Calu3 (cell line): ENCODE measurements at regions not wholly inside any gene's neighbourhood (a gene's known extent, or its start where the extent isn't known, plus 50 kb on each side); places are given as distances from the start of the nearest gene placed in this dataset.

ENCODE experiments used
- BruUV-seq: library from RNA; stranded (reverse); fragments of 400-500 nt; replicated peaks from 2 replicates; lab custom pipeline; 2021; lab: Mats Ljungman, UMichigan
- CTCF ChIA-PET: fragments of 300-600 bp; sonication (Branson Sonifier 250); formaldehyde crosslinking; loops from one replicate; lab custom pipeline; 2022; ENCODE audit warnings: antibody characterized with exemption; lab: Charles Lee
- DNase-seq: peaks from one replicate; pipeline ENCODE4 v3.0.0; 2022
- H3K27ac Mint-ChIP-seq: one replicate; pipeline ENCODE4 v1.8.0; 2022; ENCODE audit warnings: mixed read lengths; ENCODE audit not compliant: unreplicated experiment
- H3K27me3 Mint-ChIP-seq: one replicate; pipeline ENCODE4 v1.8.0; 2022; ENCODE audit warnings: mixed read lengths; ENCODE audit not compliant: unreplicated experiment
- H3K36me3 Mint-ChIP-seq: one replicate; pipeline ENCODE4 v1.8.0; 2022; ENCODE audit warnings: mild to moderate bottlenecking, moderate library complexity, mixed read lengths; ENCODE audit not compliant: insufficient read depth, unreplicated experiment
- H3K4me1 Mint-ChIP-seq: one replicate; pipeline ENCODE4 v1.8.0; 2022; ENCODE audit warnings: mild to moderate bottlenecking, low read depth, mixed read lengths; ENCODE audit not compliant: unreplicated experiment
- H3K4me3 Mint-ChIP-seq: one replicate; pipeline ENCODE4 v1.8.0; 2022; ENCODE audit warnings: mild to moderate bottlenecking, low read depth, moderate library complexity, mixed read lengths; ENCODE audit not compliant: unreplicated experiment
- H3K9me3 Mint-ChIP-seq: one replicate; pipeline ENCODE4 v1.8.0; 2022; ENCODE audit warnings: low read depth, mixed read lengths; ENCODE audit not compliant: unreplicated experiment
- CTCF ChIP-seq: fragments of 200-600 bp; IDR thresholded peaks from one replicate; pipeline ENCODE4 v1.8.0; 2022; ENCODE audit warnings: antibody characterized with exemption; ENCODE audit not compliant: unreplicated experiment
- intact Hi-C: fragments of 100-400 bp; cut with micrococcal nuclease; formaldehyde crosslinking; loops from one replicate; pipeline ENCODE4 v1.10.0; 2022; ENCODE audit not compliant: unreplicated experiment

GRCh38 chr11:98720951-98721350 lies 299.8 kb upstream of the CNTN5 start:
- no peaks in the 10 kb centered on the region for H3K27me3 Mint-ChIP-seq
- H3K4me3 Mint-ChIP-seq, result no peak overlapping the region
- no peak for TF ChIP-seq CTCF
- no peak for DNase-seq
- H3K27ac Mint-ChIP-seq, result no peak overlapping the region
- H3K9me3 Mint-ChIP-seq, result peaks cover 3% of the 10 kb centered on the region
- no peaks in the 10 kb centered on the region for H3K4me1 Mint-ChIP-seq
- intact Hi-C loops, result no loop called here
- H3K36me3 Mint-ChIP-seq, result no peaks in the 10 kb centered on the region
- CTCF ChIA-PET, result no interaction called here
- no TSS peak for BruUV-seq

GRCh38 chr11:98725471-98725870 lies 295.3 kb upstream of the CNTN5 start:
- Mint-ChIP-seq H3K36me3 (no peaks in the 10 kb centered on the region), H3K9me3 (peaks cover 3% of the 10 kb centered on the region), H3K4me3 (no peak overlapping the region), H3K27me3 (no peaks in the 10 kb centered on the region), H3K27ac (no peak overlapping the region), H3K4me1 (no peaks in the 10 kb centered on the region)
- CTCF ChIA-PET, result no interaction called here
- BruUV-seq, result no TSS peak
- intact Hi-C loops, result no loop called here
- no peak for DNase-seq
- no peak for TF ChIP-seq CTCF

- Mint-ChIP-seq H3K36me3 (no peaks in the 10 kb centered on the region), H3K27me3 (no peaks in the 10 kb centered on the region), H3K9me3 (peaks cover 6% of the 10 kb centered on the region), H3K27ac (no peak overlapping the region), H3K4me1 (no peaks in the 10 kb centered on the region), H3K4me3 (no peak overlapping the region)
- intact Hi-C loops, result no loop called here
- no peak for TF ChIP-seq CTCF
- CTCF ChIA-PET, result no interaction called here
- BruUV-seq, result no TSS peak
- DNase-seq, result no peak
Measured at GRCh38 chr11:98728421-98728820, 292.3 kb upstream of the CNTN5 start.

GRCh38 chr11:98729118-98729517 lies 291.6 kb upstream of the CNTN5 start:
- H3K9me3 Mint-ChIP-seq, result peaks cover 6% of the 10 kb centered on the region
- no peaks in the 10 kb centered on the region for H3K36me3 Mint-ChIP-seq
- CTCF ChIA-PET, result no interaction called here
- H3K4me3 Mint-ChIP-seq, result no peak overlapping the region
- intact Hi-C loops, result no loop called here
- no peak overlapping the region for H3K27ac Mint-ChIP-seq
- no TSS peak for BruUV-seq
- H3K4me1 Mint-ChIP-seq, result no peaks in the 10 kb centered on the region
- H3K27me3 Mint-ChIP-seq, result no peaks in the 10 kb centered on the region
- no peak for DNase-seq
- TF ChIP-seq CTCF, result no peak
